ENCODE measurements at regions not wholly inside any gene's neighbourhood (a gene's known extent, or its start where the extent isn't known, plus 50 kb on each side); places are given as distances from the start of the nearest gene placed in this dataset.

- Histone ChIP-seq H3K9ac (ENCODE audit: low read length) (no peak overlapping the region), H3K9me3 (ENCODE audit: control insufficient read depth, low read length) (no peaks in the 10 kb centered on the region), H3K36me3 (ENCODE audit: control insufficient read depth, insufficient read depth, low read length) (no peaks in the 10 kb centered on the region), H3K4me3 (ENCODE audit: low read length) (no peak overlapping the region), H3K4me1 (ENCODE audit: control insufficient read depth, insufficient read depth, low read length) (no peaks in the 10 kb centered on the region), H3K27me3 (ENCODE audit: control insufficient read depth, insufficient read depth, low read length) (no peaks in the 10 kb centered on the region)
These were observed 98.8 kb upstream of the TAF1B start for GRCh38 chr2:9744256-9745004.

GRCh38 chr2:9745153-9745899, 97.9 kb upstream of the TAF1B start:
- Histone ChIP-seq H3K4me3 (ENCODE audit: low read length) (no peak overlapping the region), H3K27me3 (ENCODE audit: control insufficient read depth, insufficient read depth, low read length) (no peaks in the 10 kb centered on the region), H3K4me1 (ENCODE audit: control insufficient read depth, insufficient read depth, low read length) (no peaks in the 10 kb centered on the region)

GRCh38 chr2:9747396-9747795, 95.9 kb upstream of the TAF1B start:
- no peaks in the 10 kb centered on the region for H3K9me3 ChIP-seq (ENCODE audit: control insufficient read depth, low read length)
- H3K4me1 ChIP-seq (ENCODE audit: control insufficient read depth, insufficient read depth, low read length) = peaks cover under 1% of the 10 kb centered on the region
- no peak overlapping the region for H3K9ac ChIP-seq (ENCODE audit: low read length)
- H3K27me3 ChIP-seq (ENCODE audit: control insufficient read depth, insufficient read depth, low read length) = peaks cover 1% of the 10 kb centered on the region
- H3K4me3 ChIP-seq (ENCODE audit: low read length) = no peak overlapping the region
- no peaks in the 10 kb centered on the region for H3K36me3 ChIP-seq (ENCODE audit: control insufficient read depth, insufficient read depth, low read length)

More at GRCh38 chr2:9745153-9745899, 97.9 kb upstream of the TAF1B start:
- Histone ChIP-seq H3K9ac (ENCODE audit: low read length) (no peak overlapping the region), H3K36me3 (ENCODE audit: control insufficient read depth, insufficient read depth, low read length) (no peaks in the 10 kb centered on the region), H3K9me3 (ENCODE audit: control insufficient read depth, low read length) (no peaks in the 10 kb centered on the region)

- H3K27me3 ChIP-seq (ENCODE audit: control insufficient read depth, insufficient read depth, low read length) = peaks cover 12% of the 10 kb centered on the region
- no peak overlapping the region for H3K4me3 ChIP-seq (ENCODE audit: low read length)
- H3K9me3 ChIP-seq (ENCODE audit: control insufficient read depth, low read length) = no peaks in the 10 kb centered on the region
- peaks cover 12% of the 10 kb centered on the region for H3K4me1 ChIP-seq (ENCODE audit: control insufficient read depth, insufficient read depth, low read length)
- no peak overlapping the region for H3K9ac ChIP-seq (ENCODE audit: low read length)
- no peaks in the 10 kb centered on the region for H3K36me3 ChIP-seq (ENCODE audit: control insufficient read depth, insufficient read depth, low read length)
These were observed 94.7 kb upstream of the TAF1B start for GRCh38 chr2:9748577-9748976.

- no peaks in the 10 kb centered on the region for H3K36me3 ChIP-seq (ENCODE audit: control insufficient read depth, insufficient read depth, low read length)
- no peak overlapping the region for H3K9ac ChIP-seq (ENCODE audit: low read length)
- peaks cover 23% of the 10 kb centered on the region for H3K27me3 ChIP-seq (ENCODE audit: control insufficient read depth, insufficient read depth, low read length)
- peaks cover 21% of the 10 kb centered on the region for H3K4me1 ChIP-seq (ENCODE audit: control insufficient read depth, insufficient read depth, low read length)
- no peak overlapping the region for H3K4me3 ChIP-seq (ENCODE audit: low read length)
- no peaks in the 10 kb centered on the region for H3K9me3 ChIP-seq (ENCODE audit: control insufficient read depth, low read length)
These were observed 93.6 kb upstream of the TAF1B start for GRCh38 chr2:9749546-9750223.

- Histone ChIP-seq H3K9ac (ENCODE audit: low read length) (no peak overlapping the region), H3K9me3 (ENCODE audit: control insufficient read depth, low read length) (no peaks in the 10 kb centered on the region), H3K4me1 (ENCODE audit: control insufficient read depth, insufficient read depth, low read length) (peaks cover 21% of the 10 kb centered on the region), H3K4me3 (ENCODE audit: low read length) (no peak overlapping the region), H3K27me3 (ENCODE audit: control insufficient read depth, insufficient read depth, low read length) (peaks cover 29% of the 10 kb centered on the region), H3K36me3 (ENCODE audit: control insufficient read depth, insufficient read depth, low read length) (no peaks in the 10 kb centered on the region)
These were observed 92.8 kb upstream of the TAF1B start for GRCh38 chr2:9750224-9751215.

GRCh38 chr2:9751831-9752230, 91.4 kb upstream of the TAF1B start:
- Histone ChIP-seq H3K4me3 (ENCODE audit: low read length) (no peak overlapping the region), H3K4me1 (ENCODE audit: control insufficient read depth, insufficient read depth, low read length) (peaks cover 21% of the 10 kb centered on the region), H3K9ac (ENCODE audit: low read length) (no peak overlapping the region), H3K9me3 (ENCODE audit: control insufficient read depth, low read length) (no peaks in the 10 kb centered on the region), H3K36me3 (ENCODE audit: control insufficient read depth, insufficient read depth, low read length) (no peaks in the 10 kb centered on the region), H3K27me3 (ENCODE audit: control insufficient read depth, insufficient read depth, low read length) (peaks cover 35% of the 10 kb centered on the region)

- peaks cover 29% of the 10 kb centered on the region for H3K4me1 ChIP-seq (ENCODE audit: control insufficient read depth, insufficient read depth, low read length)
- H3K36me3 ChIP-seq (ENCODE audit: control insufficient read depth, insufficient read depth, low read length) = no peaks in the 10 kb centered on the region
- H3K4me3 ChIP-seq (ENCODE audit: low read length) = no peak overlapping the region
- no peaks in the 10 kb centered on the region for H3K9me3 ChIP-seq (ENCODE audit: control insufficient read depth, low read length)
- H3K9ac ChIP-seq (ENCODE audit: low read length) = no peak overlapping the region
- H3K27me3 ChIP-seq (ENCODE audit: control insufficient read depth, insufficient read depth, low read length) = peaks cover 43% of the 10 kb centered on the region
These were observed 90.6 kb upstream of the TAF1B start for GRCh38 chr2:9752441-9753275.

- Histone ChIP-seq H3K9me3 (ENCODE audit: control insufficient read depth, low read length) (no peaks in the 10 kb centered on the region), H3K36me3 (ENCODE audit: control insufficient read depth, insufficient read depth, low read length) (no peaks in the 10 kb centered on the region), H3K4me3 (ENCODE audit: low read length) (no peak overlapping the region), H3K9ac (ENCODE audit: low read length) (peak overlapping the region; percentile 40), H3K27me3 (ENCODE audit: control insufficient read depth, insufficient read depth, low read length) (peaks cover 49% of the 10 kb centered on the region), H3K4me1 (ENCODE audit: control insufficient read depth, insufficient read depth, low read length) (peaks cover 35% of the 10 kb centered on the region)
These were observed 90.0 kb upstream of the TAF1B start for GRCh38 chr2:9753276-9753600.

- Histone ChIP-seq H3K4me1 (ENCODE audit: control insufficient read depth, insufficient read depth, low read length) (peaks cover 36% of the 10 kb centered on the region), H3K9ac (ENCODE audit: low read length) (peak overlapping the region; percentile 40), H3K4me3 (ENCODE audit: low read length) (peak overlapping the region; percentile 29), H3K9me3 (ENCODE audit: control insufficient read depth, low read length) (no peaks in the 10 kb centered on the region), H3K36me3 (ENCODE audit: control insufficient read depth, insufficient read depth, low read length) (no peaks in the 10 kb centered on the region), H3K27me3 (ENCODE audit: control insufficient read depth, insufficient read depth, low read length) (peaks cover 56% of the 10 kb centered on the region)
These were observed 89.4 kb upstream of the TAF1B start for GRCh38 chr2:9753665-9754531.
